ENCODE measurements at regions not wholly inside any gene's neighbourhood (a gene's known extent, or its start where the extent isn't known, plus 50 kb on each side); places are given as distances from the start of the nearest gene placed in this dataset.

DNA sequence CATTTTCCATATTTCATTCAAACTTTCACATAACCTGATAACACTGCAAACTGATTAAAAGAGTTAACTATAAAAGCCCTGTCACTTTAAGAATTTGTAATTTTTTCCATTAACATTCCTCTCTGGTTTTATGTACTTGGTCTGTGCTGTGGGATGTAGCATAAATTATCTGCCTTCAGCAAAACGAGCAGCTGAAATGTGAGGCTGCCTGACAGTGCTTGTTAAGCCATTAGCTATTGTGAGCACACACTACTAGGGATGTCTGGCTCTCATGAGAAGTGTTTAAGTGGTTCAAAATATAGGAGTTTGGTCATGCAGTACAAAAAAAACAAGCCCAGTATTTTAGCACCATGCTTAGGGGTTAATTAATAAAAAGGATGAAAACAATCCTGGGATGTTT lies 63.0 kb downstream of the HOXA1 start (continued):
- TF ChIP-seq, protein P1, sequence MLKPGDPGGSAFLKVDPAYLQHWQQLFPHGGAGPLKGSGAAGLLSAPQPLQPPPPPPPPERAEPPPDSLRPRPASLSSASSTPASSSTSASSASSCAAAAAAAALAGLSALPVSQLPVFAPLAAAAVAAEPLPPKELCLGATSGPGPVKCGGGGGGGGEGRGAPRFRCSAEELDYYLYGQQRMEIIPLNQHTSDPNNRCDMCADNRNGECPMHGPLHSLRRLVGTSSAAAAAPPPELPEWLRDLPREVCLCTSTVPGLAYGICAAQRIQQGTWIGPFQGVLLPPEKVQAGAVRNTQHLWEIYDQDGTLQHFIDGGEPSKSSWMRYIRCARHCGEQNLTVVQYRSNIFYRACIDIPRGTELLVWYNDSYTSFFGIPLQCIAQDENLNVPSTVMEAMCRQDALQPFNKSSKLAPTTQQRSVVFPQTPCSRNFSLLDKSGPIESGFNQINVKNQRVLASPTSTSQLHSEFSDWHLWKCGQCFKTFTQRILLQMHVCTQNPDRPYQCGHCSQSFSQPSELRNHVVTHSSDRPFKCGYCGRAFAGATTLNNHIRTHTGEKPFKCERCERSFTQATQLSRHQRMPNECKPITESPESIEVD (tag by site-specific recombination; IDR thresholded peaks at IDR 0.05): peak; percentile 75
- TF ChIP-seq MEIS1 (CRISPR knock-in tag; IDR thresholded peaks at IDR 0.05; ENCODE audit: borderline replicate concordance): no peak
- TF ChIP-seq ZNF184 (tag by site-specific recombination; IDR thresholded peaks at IDR 0.05): no peak
- TF ChIP-seq ZNF785 (tag by site-specific recombination; IDR thresholded peaks at IDR 0.05): no peak
- TF ChIP-seq, protein P2, sequence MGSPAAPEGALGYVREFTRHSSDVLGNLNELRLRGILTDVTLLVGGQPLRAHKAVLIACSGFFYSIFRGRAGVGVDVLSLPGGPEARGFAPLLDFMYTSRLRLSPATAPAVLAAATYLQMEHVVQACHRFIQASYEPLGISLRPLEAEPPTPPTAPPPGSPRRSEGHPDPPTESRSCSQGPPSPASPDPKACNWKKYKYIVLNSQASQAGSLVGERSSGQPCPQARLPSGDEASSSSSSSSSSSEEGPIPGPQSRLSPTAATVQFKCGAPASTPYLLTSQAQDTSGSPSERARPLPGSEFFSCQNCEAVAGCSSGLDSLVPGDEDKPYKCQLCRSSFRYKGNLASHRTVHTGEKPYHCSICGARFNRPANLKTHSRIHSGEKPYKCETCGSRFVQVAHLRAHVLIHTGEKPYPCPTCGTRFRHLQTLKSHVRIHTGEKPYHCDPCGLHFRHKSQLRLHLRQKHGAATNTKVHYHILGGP (tag by site-specific recombination; IDR thresholded peaks at IDR 0.05): no peak
- no peak for TF ChIP-seq ZNF366 (tag by site-specific recombination; conservative IDR thresholded peaks at IDR 0.05)
- TF ChIP-seq ZNF621 (tag by site-specific recombination; IDR thresholded peaks at IDR 0.05): no peak
- TF ChIP-seq, protein P3, sequence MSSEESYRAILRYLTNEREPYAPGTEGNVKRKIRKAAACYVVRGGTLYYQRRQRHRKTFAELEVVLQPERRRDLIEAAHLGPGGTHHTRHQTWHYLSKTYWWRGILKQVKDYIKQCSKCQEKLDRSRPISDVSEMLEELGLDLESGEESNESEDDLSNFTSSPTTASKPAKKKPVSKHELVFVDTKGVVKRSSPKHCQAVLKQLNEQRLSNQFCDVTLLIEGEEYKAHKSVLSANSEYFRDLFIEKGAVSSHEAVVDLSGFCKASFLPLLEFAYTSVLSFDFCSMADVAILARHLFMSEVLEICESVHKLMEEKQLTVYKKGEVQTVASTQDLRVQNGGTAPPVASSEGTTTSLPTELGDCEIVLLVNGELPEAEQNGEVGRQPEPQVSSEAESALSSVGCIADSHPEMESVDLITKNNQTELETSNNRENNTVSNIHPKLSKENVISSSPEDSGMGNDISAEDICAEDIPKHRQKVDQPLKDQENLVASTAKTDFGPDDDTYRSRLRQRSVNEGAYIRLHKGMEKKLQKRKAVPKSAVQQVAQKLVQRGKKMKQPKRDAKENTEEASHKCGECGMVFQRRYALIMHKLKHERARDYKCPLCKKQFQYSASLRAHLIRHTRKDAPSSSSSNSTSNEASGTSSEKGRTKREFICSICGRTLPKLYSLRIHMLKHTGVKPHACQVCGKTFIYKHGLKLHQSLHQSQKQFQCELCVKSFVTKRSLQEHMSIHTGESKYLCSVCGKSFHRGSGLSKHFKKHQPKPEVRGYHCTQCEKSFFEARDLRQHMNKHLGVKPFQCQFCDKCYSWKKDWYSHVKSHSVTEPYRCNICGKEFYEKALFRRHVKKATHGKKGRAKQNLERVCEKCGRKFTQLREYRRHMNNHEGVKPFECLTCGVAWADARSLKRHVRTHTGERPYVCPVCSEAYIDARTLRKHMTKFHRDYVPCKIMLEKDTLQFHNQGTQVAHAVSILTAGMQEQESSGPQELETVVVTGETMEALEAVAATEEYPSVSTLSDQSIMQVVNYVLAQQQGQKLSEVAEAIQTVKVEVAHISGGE (tag by site-specific recombination; conservative IDR thresholded peaks at IDR 0.05; ENCODE audit: low read depth): no peak
- no peak for TF ChIP-seq ZNF132 (tag by site-specific recombination; IDR thresholded peaks at IDR 0.05; ENCODE audit: borderline replicate concordance)
- TF ChIP-seq KLF10 (tag by site-specific recombination; IDR thresholded peaks at IDR 0.05): no peak
- TF ChIP-seq, protein P4, sequence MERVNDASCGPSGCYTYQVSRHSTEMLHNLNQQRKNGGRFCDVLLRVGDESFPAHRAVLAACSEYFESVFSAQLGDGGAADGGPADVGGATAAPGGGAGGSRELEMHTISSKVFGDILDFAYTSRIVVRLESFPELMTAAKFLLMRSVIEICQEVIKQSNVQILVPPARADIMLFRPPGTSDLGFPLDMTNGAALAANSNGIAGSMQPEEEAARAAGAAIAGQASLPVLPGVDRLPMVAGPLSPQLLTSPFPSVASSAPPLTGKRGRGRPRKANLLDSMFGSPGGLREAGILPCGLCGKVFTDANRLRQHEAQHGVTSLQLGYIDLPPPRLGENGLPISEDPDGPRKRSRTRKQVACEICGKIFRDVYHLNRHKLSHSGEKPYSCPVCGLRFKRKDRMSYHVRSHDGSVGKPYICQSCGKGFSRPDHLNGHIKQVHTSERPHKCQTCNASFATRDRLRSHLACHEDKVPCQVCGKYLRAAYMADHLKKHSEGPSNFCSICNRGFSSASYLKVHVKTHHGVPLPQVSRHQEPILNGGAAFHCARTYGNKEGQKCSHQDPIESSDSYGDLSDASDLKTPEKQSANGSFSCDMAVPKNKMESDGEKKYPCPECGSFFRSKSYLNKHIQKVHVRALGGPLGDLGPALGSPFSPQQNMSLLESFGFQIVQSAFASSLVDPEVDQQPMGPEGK (tag by site-specific recombination; IDR thresholded peaks at IDR 0.05): no peak
- no peak for TF ChIP-seq ZNF174 (tag by site-specific recombination; IDR thresholded peaks at IDR 0.05)
- TF ChIP-seq ZNF529 (tag by site-specific recombination; IDR thresholded peaks at IDR 0.05; ENCODE audit: insufficient replicate concordance): no peak
- no peak for TF ChIP-seq ZNF302 (tag by site-specific recombination; IDR thresholded peaks at IDR 0.05; ENCODE audit: low read depth)
- TF ChIP-seq ZNF510 (tag by site-specific recombination; IDR thresholded peaks at IDR 0.05; ENCODE audit: insufficient replicate concordance): no peak
- TF ChIP-seq IKZF3 (tag by site-specific recombination; IDR thresholded peaks at IDR 0.05): 0 out of 2 replicates have a peak, but pooled peaks have one; percentile 39
- peak; percentile 88 for TF ChIP-seq FEZF1 (tag by site-specific recombination; IDR thresholded peaks at IDR 0.05)
- peak; percentile 44 for TF ChIP-seq WT1 (tag by site-specific recombination; IDR thresholded peaks at IDR 0.05)
- TF ChIP-seq ZNF24 (tag by site-specific recombination; IDR thresholded peaks at IDR 0.05): no peak
- TF ChIP-seq ZNF169 (tag by site-specific recombination; IDR thresholded peaks at IDR 0.05): no peak
- TF ChIP-seq, protein P5, sequence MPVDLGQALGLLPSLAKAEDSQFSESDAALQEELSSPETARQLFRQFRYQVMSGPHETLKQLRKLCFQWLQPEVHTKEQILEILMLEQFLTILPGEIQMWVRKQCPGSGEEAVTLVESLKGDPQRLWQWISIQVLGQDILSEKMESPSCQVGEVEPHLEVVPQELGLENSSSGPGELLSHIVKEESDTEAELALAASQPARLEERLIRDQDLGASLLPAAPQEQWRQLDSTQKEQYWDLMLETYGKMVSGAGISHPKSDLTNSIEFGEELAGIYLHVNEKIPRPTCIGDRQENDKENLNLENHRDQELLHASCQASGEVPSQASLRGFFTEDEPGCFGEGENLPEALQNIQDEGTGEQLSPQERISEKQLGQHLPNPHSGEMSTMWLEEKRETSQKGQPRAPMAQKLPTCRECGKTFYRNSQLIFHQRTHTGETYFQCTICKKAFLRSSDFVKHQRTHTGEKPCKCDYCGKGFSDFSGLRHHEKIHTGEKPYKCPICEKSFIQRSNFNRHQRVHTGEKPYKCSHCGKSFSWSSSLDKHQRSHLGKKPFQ (tag by site-specific recombination; IDR thresholded peaks at IDR 0.05): no peak
- TF ChIP-seq, protein P6, sequence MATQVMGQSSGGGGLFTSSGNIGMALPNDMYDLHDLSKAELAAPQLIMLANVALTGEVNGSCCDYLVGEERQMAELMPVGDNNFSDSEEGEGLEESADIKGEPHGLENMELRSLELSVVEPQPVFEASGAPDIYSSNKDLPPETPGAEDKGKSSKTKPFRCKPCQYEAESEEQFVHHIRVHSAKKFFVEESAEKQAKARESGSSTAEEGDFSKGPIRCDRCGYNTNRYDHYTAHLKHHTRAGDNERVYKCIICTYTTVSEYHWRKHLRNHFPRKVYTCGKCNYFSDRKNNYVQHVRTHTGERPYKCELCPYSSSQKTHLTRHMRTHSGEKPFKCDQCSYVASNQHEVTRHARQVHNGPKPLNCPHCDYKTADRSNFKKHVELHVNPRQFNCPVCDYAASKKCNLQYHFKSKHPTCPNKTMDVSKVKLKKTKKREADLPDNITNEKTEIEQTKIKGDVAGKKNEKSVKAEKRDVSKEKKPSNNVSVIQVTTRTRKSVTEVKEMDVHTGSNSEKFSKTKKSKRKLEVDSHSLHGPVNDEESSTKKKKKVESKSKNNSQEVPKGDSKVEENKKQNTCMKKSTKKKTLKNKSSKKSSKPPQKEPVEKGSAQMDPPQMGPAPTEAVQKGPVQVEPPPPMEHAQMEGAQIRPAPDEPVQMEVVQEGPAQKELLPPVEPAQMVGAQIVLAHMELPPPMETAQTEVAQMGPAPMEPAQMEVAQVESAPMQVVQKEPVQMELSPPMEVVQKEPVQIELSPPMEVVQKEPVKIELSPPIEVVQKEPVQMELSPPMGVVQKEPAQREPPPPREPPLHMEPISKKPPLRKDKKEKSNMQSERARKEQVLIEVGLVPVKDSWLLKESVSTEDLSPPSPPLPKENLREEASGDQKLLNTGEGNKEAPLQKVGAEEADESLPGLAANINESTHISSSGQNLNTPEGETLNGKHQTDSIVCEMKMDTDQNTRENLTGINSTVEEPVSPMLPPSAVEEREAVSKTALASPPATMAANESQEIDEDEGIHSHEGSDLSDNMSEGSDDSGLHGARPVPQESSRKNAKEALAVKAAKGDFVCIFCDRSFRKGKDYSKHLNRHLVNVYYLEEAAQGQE (tag by site-specific recombination; IDR thresholded peaks at IDR 0.05): no peak
- TF ChIP-seq ZFP41 (tag by site-specific recombination; IDR thresholded peaks at IDR 0.05; ENCODE audit: borderline replicate concordance): no peak

All from HEK293 (cell line).